ENCODE measurements at regions not wholly inside any gene's neighbourhood (a gene's known extent, or its start where the extent isn't known, plus 50 kb on each side); places are given as distances from the start of the nearest gene placed in this dataset.

DNA sequence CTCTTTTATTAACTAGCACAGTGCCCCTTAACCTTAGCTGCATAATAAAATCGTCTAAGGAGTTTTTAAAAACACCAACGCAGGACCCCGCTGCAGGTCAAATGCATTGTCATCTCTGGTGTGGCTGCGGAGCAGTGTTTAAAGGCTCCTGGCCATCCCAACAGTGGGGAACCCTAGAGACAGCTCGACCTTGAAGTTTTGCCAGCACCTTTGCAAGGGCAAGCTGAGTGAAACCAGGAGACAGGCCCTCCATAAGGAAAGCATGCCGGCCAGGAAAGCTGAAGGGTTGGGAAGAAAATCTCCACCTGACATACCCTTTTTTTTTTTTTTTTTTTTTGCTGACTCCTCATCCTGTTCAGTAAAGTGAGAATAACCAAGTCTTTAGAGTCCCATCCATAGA lies 349.0 kb downstream of the CMPK2 start:
- TF ChIP-seq POLR2AphosphoS5 (IDR thresholded peaks at IDR 0.05; ENCODE audit: low read depth, low read length) (no peak), TAF1 (IDR thresholded peaks at IDR 0.05; ENCODE audit: borderline replicate concordance, insufficient read depth, low read length) (no peak), SIN3A (IDR thresholded peaks at IDR 0.05; ENCODE audit: borderline replicate concordance, insufficient read depth, low read length) (no peak), FOXP2 (optimal IDR thresholded peaks at IDR 0.05; ENCODE audit: borderline replicate concordance, extremely low read depth, extremely low read length, insufficient read depth) (no peak)
- TF ChIP-seq, protein P1, sequence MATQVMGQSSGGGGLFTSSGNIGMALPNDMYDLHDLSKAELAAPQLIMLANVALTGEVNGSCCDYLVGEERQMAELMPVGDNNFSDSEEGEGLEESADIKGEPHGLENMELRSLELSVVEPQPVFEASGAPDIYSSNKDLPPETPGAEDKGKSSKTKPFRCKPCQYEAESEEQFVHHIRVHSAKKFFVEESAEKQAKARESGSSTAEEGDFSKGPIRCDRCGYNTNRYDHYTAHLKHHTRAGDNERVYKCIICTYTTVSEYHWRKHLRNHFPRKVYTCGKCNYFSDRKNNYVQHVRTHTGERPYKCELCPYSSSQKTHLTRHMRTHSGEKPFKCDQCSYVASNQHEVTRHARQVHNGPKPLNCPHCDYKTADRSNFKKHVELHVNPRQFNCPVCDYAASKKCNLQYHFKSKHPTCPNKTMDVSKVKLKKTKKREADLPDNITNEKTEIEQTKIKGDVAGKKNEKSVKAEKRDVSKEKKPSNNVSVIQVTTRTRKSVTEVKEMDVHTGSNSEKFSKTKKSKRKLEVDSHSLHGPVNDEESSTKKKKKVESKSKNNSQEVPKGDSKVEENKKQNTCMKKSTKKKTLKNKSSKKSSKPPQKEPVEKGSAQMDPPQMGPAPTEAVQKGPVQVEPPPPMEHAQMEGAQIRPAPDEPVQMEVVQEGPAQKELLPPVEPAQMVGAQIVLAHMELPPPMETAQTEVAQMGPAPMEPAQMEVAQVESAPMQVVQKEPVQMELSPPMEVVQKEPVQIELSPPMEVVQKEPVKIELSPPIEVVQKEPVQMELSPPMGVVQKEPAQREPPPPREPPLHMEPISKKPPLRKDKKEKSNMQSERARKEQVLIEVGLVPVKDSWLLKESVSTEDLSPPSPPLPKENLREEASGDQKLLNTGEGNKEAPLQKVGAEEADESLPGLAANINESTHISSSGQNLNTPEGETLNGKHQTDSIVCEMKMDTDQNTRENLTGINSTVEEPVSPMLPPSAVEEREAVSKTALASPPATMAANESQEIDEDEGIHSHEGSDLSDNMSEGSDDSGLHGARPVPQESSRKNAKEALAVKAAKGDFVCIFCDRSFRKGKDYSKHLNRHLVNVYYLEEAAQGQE (IDR thresholded peaks at IDR 0.05; ENCODE audit: insufficient read depth in 1 of 2, low read depth in 2 of 2, low read length in 2 of 2), result no peak

Data from PFSK-1 (cell line).